ENCODE measurements at regions not wholly inside any gene's neighbourhood (a gene's known extent, or its start where the extent isn't known, plus 50 kb on each side); places are given as distances from the start of the nearest gene placed in this dataset.
"Not testable (repeated sequence)": the region's sequence is repeated elsewhere in the genome, so short reads cannot be mapped to it uniquely, and the experiment has no call there.

GRCh38 chr3:175940881-175941280 lies 1081.7 kb downstream of the NAALADL2 start:
- no peak for TF ChIP-seq CTCF (IDR thresholded peaks at IDR 0.05; ENCODE audit: low read depth, low read length)
- no peak for DNase-seq (ENCODE audit: extremely low read depth, low read depth)

GRCh38 chr3:175940243-175940642 lies 1081.1 kb downstream of the NAALADL2 start:
- DNase-seq (ENCODE audit: extremely low read depth, low read depth) = no peak
- TF ChIP-seq CTCF (IDR thresholded peaks at IDR 0.05; ENCODE audit: low read depth, low read length) = no peak

GRCh38 chr3:175937367-175937766 lies 1078.2 kb downstream of the NAALADL2 start:
- not testable (repeated sequence) for DNase-seq (ENCODE audit: extremely low read depth, low read depth)

- DNase-seq (ENCODE audit: extremely low read depth, low read depth) = no peak
- no peak for TF ChIP-seq CTCF (IDR thresholded peaks at IDR 0.05; ENCODE audit: low read depth, low read length)
These were observed 1073.5 kb downstream of the NAALADL2 start for GRCh38 chr3:175932586-175932985.

- no peak for TF ChIP-seq CTCF (IDR thresholded peaks at IDR 0.05; ENCODE audit: low read depth, low read length)
- DNase-seq (ENCODE audit: extremely low read depth, low read depth) = no peak
These were observed 1060.0 kb downstream of the NAALADL2 start for GRCh38 chr3:175919133-175919532.

GRCh38 chr3:175916191-175916934 lies 1057.2 kb downstream of the NAALADL2 start:
- no peak for DNase-seq (ENCODE audit: extremely low read depth, low read depth)
- TF ChIP-seq CTCF (IDR thresholded peaks at IDR 0.05; ENCODE audit: low read depth, low read length) = no peak

- no peak for DNase-seq (ENCODE audit: extremely low read depth, low read depth)
- no peak for TF ChIP-seq CTCF (IDR thresholded peaks at IDR 0.05; ENCODE audit: low read depth, low read length)
These were observed 1055.7 kb downstream of the NAALADL2 start for GRCh38 chr3:175914785-175915184.

GRCh38 chr3:175913286-175913685 lies 1054.2 kb downstream of the NAALADL2 start:
- no peak for DNase-seq (ENCODE audit: extremely low read depth, low read depth)
- TF ChIP-seq CTCF (IDR thresholded peaks at IDR 0.05; ENCODE audit: low read depth, low read length) = no peak

Measured in AG09319 (cell line).